ENCODE measurements at regions not wholly inside any gene's neighbourhood (a gene's known extent, or its start where the extent isn't known, plus 50 kb on each side); places are given as distances from the start of the nearest gene placed in this dataset.
"Not testable (repeated sequence)": the region's sequence is repeated elsewhere in the genome, so short reads cannot be mapped to it uniquely, and the experiment has no call there.

GRCh38 chr7:152594801-152595200 lies 81.1 kb downstream of the XRCC2 start:
- no peak for DNase-seq

- no peak for DNase-seq
Observed at GRCh38 chr7:152591976-152592375, 84.0 kb downstream of the XRCC2 start.

- DNase-seq = no peak
Observed at GRCh38 chr7:152590481-152590880, 85.5 kb downstream of the XRCC2 start.

- not testable (repeated sequence) for DNase-seq
Observed at GRCh38 chr7:152589821-152590220, 86.1 kb downstream of the XRCC2 start.

GRCh38 chr7:152588350-152588749 lies 87.6 kb downstream of the XRCC2 start:
- DNase-seq = no peak

- no peak for DNase-seq
Observed at GRCh38 chr7:152587366-152587765, 88.6 kb downstream of the XRCC2 start.

GRCh38 chr7:152583006-152583405 lies 92.9 kb downstream of the XRCC2 start:
- DNase-seq = no peak

GRCh38 chr7:152579070-152579469 lies 96.9 kb downstream of the XRCC2 start:
- DNase-seq = no peak

- DNase-seq = no peak
Observed at GRCh38 chr7:152577339-152577738, 98.6 kb downstream of the XRCC2 start.

- no peak for DNase-seq
Observed at GRCh38 chr7:152574892-152575548, 100.9 kb downstream of the XRCC2 start.

GRCh38 chr7:152573186-152573585 lies 102.8 kb downstream of the XRCC2 start:
- not testable (repeated sequence) for DNase-seq

- DNase-seq = no peak
Observed at GRCh38 chr7:152572101-152572500, 103.8 kb downstream of the XRCC2 start.

- DNase-seq = no peak
Observed at GRCh38 chr7:152571068-152571467, 104.9 kb downstream of the XRCC2 start.

- DNase-seq = no peak
Observed at GRCh38 chr7:152568972-152569371, 107.0 kb downstream of the XRCC2 start.

GRCh38 chr7:152565731-152566130 lies 110.2 kb downstream of the XRCC2 start:
- no peak for DNase-seq

- DNase-seq = no peak
Observed at GRCh38 chr7:152564656-152565250, 111.2 kb downstream of the XRCC2 start.

- no peak for DNase-seq
Observed at GRCh38 chr7:152556013-152556755, 119.8 kb downstream of the XRCC2 start.

- no peak for DNase-seq
Observed at GRCh38 chr7:152553671-152554317, 118.0 kb upstream of the KMT2C start.

GRCh38 chr7:152551304-152552036 lies 115.7 kb upstream of the KMT2C start:
- DNase-seq = no peak

- DNase-seq = no peak
Observed at GRCh38 chr7:152544971-152545619, 109.3 kb upstream of the KMT2C start.

- DNase-seq = no peak
Observed at GRCh38 chr7:152544481-152544927, 108.7 kb upstream of the KMT2C start.

- no peak for DNase-seq
Observed at GRCh38 chr7:152543799-152544198, 108.0 kb upstream of the KMT2C start.
